ENCODE measurements at regions not wholly inside any gene's neighbourhood (a gene's known extent, or its start where the extent isn't known, plus 50 kb on each side); places are given as distances from the start of the nearest gene placed in this dataset.
"Not testable (repeated sequence)": the region's sequence is repeated elsewhere in the genome, so short reads cannot be mapped to it uniquely, and the experiment has no call there.

DNA sequence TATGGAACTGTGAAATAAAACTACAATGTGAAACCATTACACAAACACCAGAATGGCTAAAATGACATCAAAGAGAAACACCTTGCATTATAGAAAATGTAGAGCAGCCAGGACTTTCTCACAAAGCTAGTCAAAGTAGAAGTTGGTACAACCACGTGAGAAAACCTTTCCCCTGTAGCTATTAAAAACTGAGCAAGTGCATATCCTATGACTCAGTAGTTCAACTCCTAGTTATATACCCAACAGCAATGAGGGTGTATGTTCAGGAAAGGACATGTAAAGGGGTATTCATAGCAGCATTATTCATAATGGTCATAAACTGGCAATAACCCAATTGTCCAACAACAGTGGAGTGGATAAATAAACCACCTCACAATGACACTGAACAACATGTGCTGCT lies 177.5 kb upstream of the NUDT10 start:
- CTCF ChIA-PET (ENCODE audit: unreplicated experiment), result no interaction called here
- no TSS peak for BruUV-seq (replicated peaks)
- intact Hi-C loops (cut with micrococcal nuclease; ENCODE audit: unreplicated experiment), result no loop called here

GRCh38 chrX:51155566-51155965 lies 177.1 kb upstream of the NUDT10 start:
- no peaks in the 10 kb centered on the region for H4K20me1 ChIP-seq (ENCODE audit: insufficient read depth, low read length)
- H3K9me2 ChIP-seq (ENCODE audit: insufficient read depth, low read length), result no peaks in the 10 kb centered on the region
- no TSS peak for BruUV-seq (replicated peaks)
- no peak for TF ChIP-seq EZH2phosphoT487 (IDR thresholded peaks at IDR 0.05; ENCODE audit: borderline replicate concordance, low read depth, low read length)
- TF ChIP-seq, protein P1, sequence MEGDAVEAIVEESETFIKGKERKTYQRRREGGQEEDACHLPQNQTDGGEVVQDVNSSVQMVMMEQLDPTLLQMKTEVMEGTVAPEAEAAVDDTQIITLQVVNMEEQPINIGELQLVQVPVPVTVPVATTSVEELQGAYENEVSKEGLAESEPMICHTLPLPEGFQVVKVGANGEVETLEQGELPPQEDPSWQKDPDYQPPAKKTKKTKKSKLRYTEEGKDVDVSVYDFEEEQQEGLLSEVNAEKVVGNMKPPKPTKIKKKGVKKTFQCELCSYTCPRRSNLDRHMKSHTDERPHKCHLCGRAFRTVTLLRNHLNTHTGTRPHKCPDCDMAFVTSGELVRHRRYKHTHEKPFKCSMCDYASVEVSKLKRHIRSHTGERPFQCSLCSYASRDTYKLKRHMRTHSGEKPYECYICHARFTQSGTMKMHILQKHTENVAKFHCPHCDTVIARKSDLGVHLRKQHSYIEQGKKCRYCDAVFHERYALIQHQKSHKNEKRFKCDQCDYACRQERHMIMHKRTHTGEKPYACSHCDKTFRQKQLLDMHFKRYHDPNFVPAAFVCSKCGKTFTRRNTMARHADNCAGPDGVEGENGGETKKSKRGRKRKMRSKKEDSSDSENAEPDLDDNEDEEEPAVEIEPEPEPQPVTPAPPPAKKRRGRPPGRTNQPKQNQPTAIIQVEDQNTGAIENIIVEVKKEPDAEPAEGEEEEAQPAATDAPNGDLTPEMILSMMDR (conservative IDR thresholded peaks at IDR 0.05; ENCODE audit: low read length), result no peak
- no peaks in the 10 kb centered on the region for H3K36me3 ChIP-seq (ENCODE audit: insufficient read depth, low read length)
- intact Hi-C loops (cut with micrococcal nuclease; ENCODE audit: unreplicated experiment), result no loop called here
- no peak overlapping the region for H2AFZ ChIP-seq (ENCODE audit: low read length)
- DNase-seq (ENCODE audit: low spot score), result no peak
- ChIA-PET CTCF (ENCODE audit: unreplicated experiment) (no interaction called here), POLR2A (no interaction called here)
- H3K4me2 ChIP-seq (ENCODE audit: low read length), result no peak overlapping the region
- H3K27ac ChIP-seq (ENCODE audit: low read depth, low read length, poor library complexity, severe bottlenecking), result no peak overlapping the region
- no peaks in the 10 kb centered on the region for H3K4me1 ChIP-seq (ENCODE audit: insufficient read depth, low read length, poor library complexity, severe bottlenecking)
- H3K9me3 ChIP-seq (ENCODE audit: low read length), result no peaks in the 10 kb centered on the region
- H3K4me3 ChIP-seq (ENCODE audit: low read depth, low read length, poor library complexity, severe bottlenecking), result no peak overlapping the region
- no peaks in the 10 kb centered on the region for H3K79me2 ChIP-seq (ENCODE audit: insufficient read depth, low read depth, low read length)

More for the DNA sequence above, 177.5 kb upstream of the NUDT10 start:
- Histone ChIP-seq H3K4me1 (ENCODE audit: insufficient read depth, low read length, poor library complexity, severe bottlenecking) (no peaks in the 10 kb centered on the region), H3K27ac (ENCODE audit: low read depth, low read length, poor library complexity, severe bottlenecking) (no peak overlapping the region), H3K36me3 (ENCODE audit: insufficient read depth, low read length) (no peaks in the 10 kb centered on the region), H2AFZ (ENCODE audit: low read length) (no peak overlapping the region), H3K9me3 (ENCODE audit: low read length) (no peaks in the 10 kb centered on the region), H3K4me2 (ENCODE audit: low read length) (no peak overlapping the region), H3K79me2 (ENCODE audit: insufficient read depth, low read depth, low read length) (no peaks in the 10 kb centered on the region), H3K4me3 (ENCODE audit: low read depth, low read length, poor library complexity, severe bottlenecking) (no peak overlapping the region), H4K20me1 (ENCODE audit: insufficient read depth, low read length) (no peaks in the 10 kb centered on the region), H3K9me2 (ENCODE audit: insufficient read depth, low read length) (no peaks in the 10 kb centered on the region)
- DNase-seq (ENCODE audit: low spot score), result no peak
- POLR2A ChIA-PET, result no interaction called here
- TF ChIP-seq, protein P1 (conservative IDR thresholded peaks at IDR 0.05; ENCODE audit: low read length), result no peak
- TF ChIP-seq EZH2phosphoT487 (IDR thresholded peaks at IDR 0.05; ENCODE audit: borderline replicate concordance, low read depth, low read length), result no peak

- H3K4me1 ChIP-seq (ENCODE audit: insufficient read depth, low read length, poor library complexity, severe bottlenecking), result no peaks in the 10 kb centered on the region
- no peaks in the 10 kb centered on the region for H3K9me2 ChIP-seq (ENCODE audit: insufficient read depth, low read length)
- H3K27ac ChIP-seq (ENCODE audit: low read depth, low read length, poor library complexity, severe bottlenecking), result no peak overlapping the region
- no peak overlapping the region for H3K4me2 ChIP-seq (ENCODE audit: low read length)
- ChIA-PET POLR2A (no interaction called here), CTCF (ENCODE audit: unreplicated experiment) (no interaction called here)
- no peak for DNase-seq (ENCODE audit: low spot score)
- no peak overlapping the region for H3K4me3 ChIP-seq (ENCODE audit: low read depth, low read length, poor library complexity, severe bottlenecking)
- no peaks in the 10 kb centered on the region for H3K9me3 ChIP-seq (ENCODE audit: low read length)
- no peaks in the 10 kb centered on the region for H4K20me1 ChIP-seq (ENCODE audit: insufficient read depth, low read length)
- BruUV-seq (replicated peaks), result no TSS peak
- H2AFZ ChIP-seq (ENCODE audit: low read length), result no peak overlapping the region
- TF ChIP-seq, protein P1 (conservative IDR thresholded peaks at IDR 0.05; ENCODE audit: low read length), result no peak
- no peak for TF ChIP-seq EZH2phosphoT487 (IDR thresholded peaks at IDR 0.05; ENCODE audit: borderline replicate concordance, low read depth, low read length)
- no peaks in the 10 kb centered on the region for H3K36me3 ChIP-seq (ENCODE audit: insufficient read depth, low read length)
- intact Hi-C loops (cut with micrococcal nuclease; ENCODE audit: unreplicated experiment), result no loop called here
- H3K79me2 ChIP-seq (ENCODE audit: insufficient read depth, low read depth, low read length), result no peaks in the 10 kb centered on the region
These were observed 174.4 kb upstream of the NUDT10 start for GRCh38 chrX:51158231-51158630.

DNA sequence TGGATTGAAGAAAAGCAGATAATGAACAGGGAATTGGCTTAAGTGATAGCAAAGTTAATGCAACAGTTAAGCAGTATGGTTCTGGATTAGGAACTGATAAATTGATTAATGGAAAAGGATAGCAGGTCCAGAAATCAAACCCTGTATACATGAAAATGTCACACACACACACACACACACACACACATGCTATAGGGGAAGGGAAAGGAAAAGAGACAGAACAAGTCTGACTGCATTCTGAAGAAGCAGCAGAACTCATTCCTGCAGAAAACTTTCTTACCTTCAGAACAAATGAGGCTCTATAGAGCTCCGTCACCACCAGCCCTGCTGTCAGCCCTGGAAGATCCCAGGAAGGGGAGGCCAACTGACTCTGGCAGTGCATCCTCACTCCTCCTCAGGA lies 173.2 kb upstream of the NUDT10 start:
- H3K27ac ChIP-seq (ENCODE audit: low read depth, low read length, poor library complexity, severe bottlenecking); H3K9me2 ChIP-seq (ENCODE audit: insufficient read depth, low read length); H3K79me2 ChIP-seq (ENCODE audit: insufficient read depth, low read depth, low read length); H3K4me2 ChIP-seq (ENCODE audit: low read length); BruUV-seq (replicated peaks); H2AFZ ChIP-seq (ENCODE audit: low read length); H3K4me1 ChIP-seq (ENCODE audit: insufficient read depth, low read length, poor library complexity, severe bottlenecking); POLR2A ChIA-PET; CTCF ChIA-PET (ENCODE audit: unreplicated experiment); H3K36me3 ChIP-seq (ENCODE audit: insufficient read depth, low read length); H3K4me3 ChIP-seq (ENCODE audit: low read depth, low read length, poor library complexity, severe bottlenecking); H4K20me1 ChIP-seq (ENCODE audit: insufficient read depth, low read length); intact Hi-C loops (cut with micrococcal nuclease; ENCODE audit: unreplicated experiment); H3K9me3 ChIP-seq (ENCODE audit: low read length); DNase-seq (ENCODE audit: low spot score): not testable (repeated sequence)
